Erythroblast (primary cell): ENCODE measurements at regions not wholly inside any gene's neighbourhood (a gene's known extent, or its start where the extent isn't known, plus 50 kb on each side); places are given as distances from the start of the nearest gene placed in this dataset.

Experiments used
- GATA1 ChIP-seq: IDR thresholded peaks from 2 replicates; pipeline ENCODE4 v1.6.1; 2011; ENCODE audit warnings: low read depth, mild to moderate bottlenecking, control low read depth, low read length, moderate library complexity
- POLR2A ChIP-seq: IDR thresholded peaks from 2 replicates; pipeline ENCODE4 v1.6.1; 2011; ENCODE audit warnings: mild to moderate bottlenecking, low read length

DNA sequence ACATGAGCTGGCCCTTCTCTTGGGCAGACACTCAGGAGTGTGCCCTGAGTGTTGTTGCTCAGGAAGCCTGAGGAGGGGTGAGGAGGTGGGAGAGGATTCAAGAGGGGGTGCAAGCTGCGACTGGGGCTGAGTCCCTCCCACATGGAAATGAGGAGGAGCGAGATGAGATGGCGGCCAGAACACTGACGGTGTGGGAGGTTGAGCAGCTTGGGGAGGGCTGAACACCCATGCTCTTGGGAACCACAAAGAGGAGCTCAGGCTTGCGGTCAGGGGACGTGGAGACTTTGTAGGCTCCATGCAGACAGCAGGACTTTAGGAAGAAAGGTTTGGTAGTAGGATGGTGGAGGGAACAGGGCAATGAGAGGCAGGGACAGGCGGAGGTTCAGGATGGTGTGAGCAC, 163.2 kb upstream of the SHH start:
- TF ChIP-seq POLR2A (no peak), GATA1 (no peak)
